GM12892 (cell line): ENCODE measurements at regions not wholly inside any gene's neighbourhood (a gene's known extent, or its start where the extent isn't known, plus 50 kb on each side); places are given as distances from the start of the nearest gene placed in this dataset.

Experiments used
- POLR2A ChIP-seq: IDR thresholded peaks from 2 replicates; pipeline ENCODE4 v1.6.1; 2011; ENCODE audit warnings: low read depth, low read length, control low read depth
- POLR2AphosphoS5 ChIP-seq: IDR thresholded peaks from 2 replicates; pipeline ENCODE4 v1.6.1; 2011; ENCODE audit warnings: low read depth, low read length, control low read depth
- TAF1 ChIP-seq: IDR thresholded peaks from 2 replicates; pipeline ENCODE4 v1.6.1; 2011; ENCODE audit warnings: low read depth, mild to moderate bottlenecking, control low read depth, low read length, borderline replicate concordance

DNA sequence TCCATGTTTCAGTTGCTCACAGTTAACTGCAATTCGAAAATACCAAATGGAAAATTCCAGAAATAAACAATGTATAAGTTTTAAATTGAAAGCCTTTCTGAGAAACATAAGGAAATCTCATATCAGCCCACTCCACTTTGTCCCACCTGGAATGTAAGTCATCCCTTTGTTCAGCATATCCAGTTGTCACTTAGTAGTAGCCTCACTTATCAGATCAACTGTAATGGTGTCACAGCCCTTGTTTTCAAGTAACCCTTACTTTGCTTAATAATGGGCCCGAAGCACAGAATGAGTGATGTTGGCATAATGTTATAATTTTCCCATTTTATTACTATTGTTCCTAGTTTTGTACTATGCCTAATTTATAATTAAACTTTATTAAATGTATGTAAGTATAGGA lies 646.8 kb downstream of the C12orf50 start:
- TF ChIP-seq POLR2A (no peak), POLR2AphosphoS5 (no peak), TAF1 (no peak)
